ENCODE measurements at regions not wholly inside any gene's neighbourhood (a gene's known extent, or its start where the extent isn't known, plus 50 kb on each side); places are given as distances from the start of the nearest gene placed in this dataset.

DNA sequence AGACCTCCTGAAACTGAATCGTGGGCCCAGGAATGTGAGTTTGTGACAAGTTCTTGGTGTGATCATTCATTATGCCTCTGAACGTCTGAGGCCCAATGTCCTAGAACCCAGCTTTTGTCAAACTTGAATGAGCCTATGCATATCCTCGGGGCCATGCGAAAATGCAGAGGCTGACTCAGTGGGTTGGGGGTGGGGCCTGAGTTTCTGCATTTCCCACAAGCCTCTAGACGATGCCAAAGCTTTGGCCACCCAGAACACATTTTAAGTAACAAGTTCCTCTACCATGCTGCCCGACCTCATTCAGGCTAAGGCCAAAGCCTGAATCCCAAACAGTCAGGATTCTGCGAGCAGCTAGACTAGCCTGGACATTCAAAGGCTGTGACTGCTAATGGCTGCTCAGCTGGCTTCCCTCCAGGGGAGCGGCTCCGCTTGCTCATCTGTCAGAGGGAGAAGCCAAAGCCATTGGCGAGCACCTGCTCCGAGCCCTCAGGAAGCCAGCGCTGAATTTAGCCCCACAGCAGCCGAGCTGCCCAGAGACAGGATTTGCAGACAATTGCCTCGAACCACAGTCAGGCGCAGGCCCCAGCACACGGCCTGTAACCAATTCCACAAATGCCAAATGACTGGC, 177.5 kb downstream of the ZDHHC21 start:
- no peak for DNase-seq (ENCODE audit: extremely low spot score)
- H3K27ac ChIP-seq (replicated peaks in 1 of 4), result no peak overlapping the region
- H3K4me3 ChIP-seq, result no peak overlapping the region
- WGBS, result 64% methylated on average over 12 of the region's 16 CpGs
- H3K27me3 ChIP-seq, result no peaks in the 10 kb centered on the region
- no peaks in the 10 kb centered on the region for H3K36me3 ChIP-seq
- TF ChIP-seq, protein P1, sequence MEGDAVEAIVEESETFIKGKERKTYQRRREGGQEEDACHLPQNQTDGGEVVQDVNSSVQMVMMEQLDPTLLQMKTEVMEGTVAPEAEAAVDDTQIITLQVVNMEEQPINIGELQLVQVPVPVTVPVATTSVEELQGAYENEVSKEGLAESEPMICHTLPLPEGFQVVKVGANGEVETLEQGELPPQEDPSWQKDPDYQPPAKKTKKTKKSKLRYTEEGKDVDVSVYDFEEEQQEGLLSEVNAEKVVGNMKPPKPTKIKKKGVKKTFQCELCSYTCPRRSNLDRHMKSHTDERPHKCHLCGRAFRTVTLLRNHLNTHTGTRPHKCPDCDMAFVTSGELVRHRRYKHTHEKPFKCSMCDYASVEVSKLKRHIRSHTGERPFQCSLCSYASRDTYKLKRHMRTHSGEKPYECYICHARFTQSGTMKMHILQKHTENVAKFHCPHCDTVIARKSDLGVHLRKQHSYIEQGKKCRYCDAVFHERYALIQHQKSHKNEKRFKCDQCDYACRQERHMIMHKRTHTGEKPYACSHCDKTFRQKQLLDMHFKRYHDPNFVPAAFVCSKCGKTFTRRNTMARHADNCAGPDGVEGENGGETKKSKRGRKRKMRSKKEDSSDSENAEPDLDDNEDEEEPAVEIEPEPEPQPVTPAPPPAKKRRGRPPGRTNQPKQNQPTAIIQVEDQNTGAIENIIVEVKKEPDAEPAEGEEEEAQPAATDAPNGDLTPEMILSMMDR (IDR thresholded peaks at IDR 0.05), result no peak
- TF ChIP-seq POLR2A (IDR thresholded peaks at IDR 0.05; ENCODE audit: low read depth), result no peak
- TF ChIP-seq POLR2AphosphoS5 (IDR thresholded peaks at IDR 0.05), result no peak
- no peak for TF ChIP-seq EP300 (IDR thresholded peaks at IDR 0.05)
- intact Hi-C loops (cut with DNase I), result no loop called here
- no peaks in the 10 kb centered on the region for H3K9me3 ChIP-seq
- no peaks in the 10 kb centered on the region for H3K4me1 ChIP-seq

DNA sequence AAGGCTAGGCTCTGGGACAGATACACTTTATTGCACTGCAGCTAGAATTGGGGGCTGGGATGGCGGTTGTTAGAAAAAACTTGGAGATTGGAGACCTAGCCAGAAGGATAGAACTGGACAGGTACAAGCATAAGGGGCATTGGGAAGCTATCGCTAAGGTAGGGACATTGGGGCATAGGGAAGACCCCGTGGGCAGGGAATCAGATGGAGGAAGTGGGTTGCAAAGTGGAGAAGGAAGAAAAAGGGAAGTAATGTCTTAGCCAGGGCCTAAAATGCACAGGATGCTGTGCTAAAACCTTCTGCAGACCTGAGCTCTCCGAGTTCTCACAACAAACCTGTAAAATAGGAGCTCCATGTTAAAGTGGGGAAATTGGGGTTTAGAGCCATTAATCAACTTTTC, 178.2 kb downstream of the ZDHHC21 start:
- Histone ChIP-seq H3K4me3 (no peak overlapping the region), H3K4me1 (no peaks in the 10 kb centered on the region), H3K36me3 (no peaks in the 10 kb centered on the region), H3K27ac (replicated peaks in 1 of 4) (no peak overlapping the region), H3K27me3 (no peaks in the 10 kb centered on the region), H3K9me3 (no peaks in the 10 kb centered on the region)
- intact Hi-C loops (cut with DNase I), result no loop called here
- TF ChIP-seq POLR2A (IDR thresholded peaks at IDR 0.05; ENCODE audit: low read depth) (no peak), POLR2AphosphoS5 (IDR thresholded peaks at IDR 0.05) (no peak), EP300 (IDR thresholded peaks at IDR 0.05) (no peak)
- TF ChIP-seq, protein P1 (IDR thresholded peaks at IDR 0.05), result no peak
- 74% methylated on average over 4 of the region's 4 CpGs for WGBS
- DNase-seq (ENCODE audit: extremely low spot score), result no peak

DNA sequence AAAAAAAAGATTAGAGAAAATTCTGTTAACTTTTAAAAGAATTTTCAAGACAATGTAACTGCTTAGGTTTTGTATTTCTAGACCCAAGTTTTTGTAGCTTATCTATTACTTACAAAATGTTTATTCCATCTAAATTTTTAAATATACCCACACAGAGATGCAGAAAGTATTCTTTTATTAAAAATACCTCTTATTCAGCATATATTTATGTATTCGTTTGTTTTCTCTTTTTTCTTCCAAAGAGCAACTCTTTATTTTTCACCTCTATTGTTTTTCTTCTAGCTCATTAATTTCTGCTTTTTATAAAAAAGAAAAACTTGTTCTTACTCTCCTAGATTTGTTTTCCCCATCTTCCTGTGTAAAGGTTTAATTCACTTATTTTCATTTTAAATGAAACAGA, 180.3 kb downstream of the ZDHHC21 start:
- no peaks in the 10 kb centered on the region for H3K9me3 ChIP-seq
- no peaks in the 10 kb centered on the region for H3K27me3 ChIP-seq
- WGBS, result 87% methylated on average over 1 of the region's 1 CpG
- no peak overlapping the region for H3K4me3 ChIP-seq
- no peak for DNase-seq (ENCODE audit: extremely low spot score)
- H3K27ac ChIP-seq (replicated peaks in 1 of 4), result no peak overlapping the region
- H3K4me1 ChIP-seq, result no peaks in the 10 kb centered on the region
- TF ChIP-seq POLR2AphosphoS5 (IDR thresholded peaks at IDR 0.05), result no peak
- no peak for TF ChIP-seq POLR2A (IDR thresholded peaks at IDR 0.05; ENCODE audit: low read depth)
- TF ChIP-seq EP300 (IDR thresholded peaks at IDR 0.05), result no peak
- intact Hi-C loops (cut with DNase I), result no loop called here
- H3K36me3 ChIP-seq, result no peaks in the 10 kb centered on the region

DNA sequence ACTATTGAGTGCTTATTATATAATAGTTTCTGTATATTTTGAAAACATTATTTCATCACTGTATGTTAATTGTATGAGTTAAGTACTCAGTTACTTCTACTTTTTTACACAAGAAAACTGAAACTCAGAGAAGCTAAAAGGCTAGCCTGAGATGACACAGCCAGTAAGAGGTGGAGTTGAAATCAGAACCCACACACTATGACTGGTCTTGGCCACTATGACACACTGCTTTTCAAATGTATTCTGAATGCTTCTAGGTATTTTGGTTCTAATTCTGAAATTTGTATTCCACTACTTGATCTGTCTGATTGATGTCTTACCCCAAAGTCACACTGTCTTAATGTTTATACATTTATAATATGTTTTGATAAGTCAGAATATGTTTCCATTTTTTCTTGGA, 181.8 kb downstream of the ZDHHC21 start:
- Histone ChIP-seq H3K36me3 (no peaks in the 10 kb centered on the region), H3K9me3 (no peaks in the 10 kb centered on the region), H3K27me3 (no peaks in the 10 kb centered on the region), H3K27ac (replicated peaks in 1 of 4) (no peak overlapping the region), H3K4me1 (no peaks in the 10 kb centered on the region), H3K4me3 (no peak overlapping the region)
- TF ChIP-seq POLR2A (IDR thresholded peaks at IDR 0.05; ENCODE audit: low read depth), result no peak
- TF ChIP-seq, protein P1 (IDR thresholded peaks at IDR 0.05), result no peak
- no peak for TF ChIP-seq POLR2AphosphoS5 (IDR thresholded peaks at IDR 0.05)
- no peak for TF ChIP-seq EP300 (IDR thresholded peaks at IDR 0.05)
- no peak for DNase-seq (ENCODE audit: extremely low spot score)
- intact Hi-C loops (cut with DNase I), result no loop called here

DNA sequence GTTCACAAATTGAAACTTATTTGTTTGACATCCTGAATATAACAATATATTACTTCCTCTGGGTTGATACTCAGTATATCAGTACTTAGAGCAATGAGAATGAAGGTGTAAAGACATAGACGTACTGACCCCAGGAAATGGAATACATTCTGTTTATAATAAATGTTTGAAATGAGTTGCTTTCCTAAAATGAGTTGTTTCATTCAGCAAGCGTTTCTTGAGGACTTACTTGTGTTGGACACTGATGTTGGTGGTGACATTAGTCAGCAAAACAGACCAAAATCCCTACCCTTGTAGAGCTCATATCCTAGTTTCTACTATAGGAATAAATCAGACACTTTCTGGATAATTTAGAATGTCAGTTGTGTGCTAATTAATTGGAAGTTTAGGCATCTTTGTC, 184.3 kb downstream of the ZDHHC21 start:
- 73% methylated on average over 2 of the region's 2 CpGs for WGBS
- Histone ChIP-seq H3K4me1 (no peaks in the 10 kb centered on the region), H3K4me3 (no peak overlapping the region), H3K27ac (replicated peaks in 1 of 4) (no peak overlapping the region), H3K36me3 (no peaks in the 10 kb centered on the region), H3K27me3 (peaks cover 0 to 5% (median 0%) of the 10 kb centered on the region in 4 donors), H3K9me3 (no peaks in the 10 kb centered on the region)
- TF ChIP-seq, protein P1 (IDR thresholded peaks at IDR 0.05), result no peak
- intact Hi-C loops (cut with DNase I), result no loop called here
- no peak for DNase-seq (ENCODE audit: extremely low spot score)
